AG10803 (cell line): ENCODE measurements at regions not wholly inside any gene's neighbourhood (a gene's known extent, or its start where the extent isn't known, plus 50 kb on each side); places are given as distances from the start of the nearest gene placed in this dataset.

ENCODE experiments used
- DNase-seq: peaks from one replicate; pipeline ENCODE4 v3.0.0; 2010; ENCODE audit warnings: low read depth
- H3K4me3 ChIP-seq: 2 replicates; pipeline ENCODE4 v1.5.1; 2011; ENCODE audit warnings: mild to moderate bottlenecking, low read length, control low read depth
- CTCF ChIP-seq: conservative IDR thresholded peaks from 2 replicates; pipeline ENCODE4 v1.5.1; 2011; ENCODE audit warnings: mild to moderate bottlenecking, low read length, control low read depth, inconsistent platforms

- H3K4me3 ChIP-seq: no peak overlapping the region
- no peak for DNase-seq
- no peak for TF ChIP-seq CTCF
Measured at GRCh38 chr1:29993950-29994349, 729.4 kb downstream of the MATN1 start.

GRCh38 chr1:29991815-29992214, 731.6 kb downstream of the MATN1 start:
- TF ChIP-seq CTCF: no peak
- no peak for DNase-seq
- H3K4me3 ChIP-seq: no peak overlapping the region

GRCh38 chr1:29991025-29991424, 732.4 kb downstream of the MATN1 start:
- TF ChIP-seq CTCF: no peak
- no peak for DNase-seq

GRCh38 chr1:29990304-29990703, 733.1 kb downstream of the MATN1 start:
- no peak for DNase-seq
- TF ChIP-seq CTCF: no peak
- no peak overlapping the region for H3K4me3 ChIP-seq

More at GRCh38 chr1:29991025-29991424, 732.4 kb downstream of the MATN1 start:
- H3K4me3 ChIP-seq: no peak overlapping the region

- DNase-seq: no peak
- H3K4me3 ChIP-seq: no peak overlapping the region
- TF ChIP-seq CTCF: no peak
Measured at GRCh38 chr1:29986986-29987385, 736.4 kb downstream of the MATN1 start.

GRCh38 chr1:29985606-29985945, 737.8 kb downstream of the MATN1 start:
- no peak for TF ChIP-seq CTCF
- H3K4me3 ChIP-seq: no peak overlapping the region
- DNase-seq: no peak

- H3K4me3 ChIP-seq: no peak overlapping the region
- DNase-seq: no peak
- no peak for TF ChIP-seq CTCF
Measured at GRCh38 chr1:29984862-29985605, 738.4 kb downstream of the MATN1 start.
